Esophagus squamous epithelium (tissue), 4 donors: ENCODE measurements at regions not wholly inside any gene's neighbourhood (a gene's known extent, or its start where the extent isn't known, plus 50 kb on each side); places are given as distances from the start of the nearest gene placed in this dataset.

ENCODE experiments used
- CTCF ChIP-seq, 6 experiments: fragments of 450-650 bp in 4 of 6; fragments of 200-600 bp in 2 of 6; sonication (generic) in 2 of 6; IDR thresholded peaks; one replicate each; pipeline ENCODE4 v1.5.1; 2016 to 2019; ENCODE audit warnings: antibody characterized with exemption in 6 of 6, mild to moderate bottlenecking in 4 of 6, moderate library complexity in 4 of 6
- POLR2A ChIP-seq, 4 donors: fragments of 450-650 bp; IDR thresholded peaks; one replicate each; pipeline ENCODE4 v1.6.1; 2017; ENCODE audit warnings: antibody characterized with exemption in 4 of 4, mild to moderate bottlenecking in 4 of 4, moderate library complexity in 3 of 4

GRCh38 chr2:242098445-242099128 is 229.1 kb downstream of the RTP5 start:
- TF ChIP-seq CTCF (IDR thresholded peaks at IDR 0.05), result no peak
- TF ChIP-seq POLR2A (IDR thresholded peaks at IDR 0.05), result no peak
